GM23248 (cell line): ENCODE measurements at regions not wholly inside any gene's neighbourhood (a gene's known extent, or its start where the extent isn't known, plus 50 kb on each side); places are given as distances from the start of the nearest gene placed in this dataset.

ENCODE experiments used
- EZH2 ChIP-seq: fragments of 200-600 bp; sonication (generic); IDR thresholded peaks from 2 replicates; pipeline ENCODE4 v1.6.1; 2018; ENCODE audit warnings: antibody characterized with exemption, mild to moderate bottlenecking; ENCODE audit not compliant: insufficient read depth, poor library complexity, severe bottlenecking
- EZH2phosphoT487 ChIP-seq: fragments of 200-600 bp; sonication (generic); IDR thresholded peaks from 2 replicates; pipeline ENCODE4 v1.6.1; 2018; ENCODE audit warnings: antibody characterized with exemption, moderate library complexity, mild to moderate bottlenecking, low read depth; ENCODE audit not compliant: insufficient read depth

GRCh38 chr6:19311786-19312185, 525.4 kb upstream of the ID4 start:
- no peak for TF ChIP-seq EZH2
- TF ChIP-seq EZH2phosphoT487: no peak
